HCT116 (cell line): ENCODE measurements at regions not wholly inside any gene's neighbourhood (a gene's known extent, or its start where the extent isn't known, plus 50 kb on each side); places are given as distances from the start of the nearest gene placed in this dataset.

Experiments
- EGR1 ChIP-seq: IDR thresholded peaks from 2 replicates; pipeline ENCODE4 v1.6.1; 2012; ENCODE audit warnings: low read depth
- ELF1 ChIP-seq: IDR thresholded peaks from 2 replicates; pipeline ENCODE4 v1.6.1; 2012; ENCODE audit warnings: low read depth, borderline replicate concordance
- EZH2phosphoT487 ChIP-seq: fragments of 200-600 bp; IDR thresholded peaks from 2 replicates; pipeline ENCODE4 v1.6.1; 2018; ENCODE audit warnings: antibody characterized with exemption, borderline replicate concordance
- MAX ChIP-seq: IDR thresholded peaks from 2 replicates; pipeline ENCODE4 v1.6.1; 2012
- POLR2A ChIP-seq: IDR thresholded peaks from 2 replicates; pipeline ENCODE4 v1.7.0; 2011; ENCODE audit warnings: borderline replicate concordance; ENCODE audit not compliant: insufficient read depth, insufficient read length; ENCODE audit errors: extremely low read depth
- RAD21 ChIP-seq: IDR thresholded peaks from 2 replicates; pipeline ENCODE4 v1.6.1; 2012; ENCODE audit warnings: low read depth, mild to moderate bottlenecking
- REST ChIP-seq: IDR thresholded peaks from 2 replicates; pipeline ENCODE4 v1.6.1; 2012; ENCODE audit warnings: low read depth
- ZNF274 ChIP-seq: fragments of 200-500 bp; sonication (Bioruptor generic); IDR thresholded peaks from 2 replicates; pipeline ENCODE4 v1.6.1; 2014; ENCODE audit warnings: mild to moderate bottlenecking, low read depth, low read length, inconsistent platforms
- TF ChIP-seq, protein P1 (sequence below), 3 experiments: fragments of 200-600 bp in 1 of 3; sonication (generic) in 1 of 3; IDR thresholded peaks in 2 of 3; conservative IDR thresholded peaks in 1 of 3; 2 replicates each; pipeline ENCODE4 v1.5.1; 2012 to 2017; ENCODE audit warnings: low read depth in 2 of 3, low read length in 2 of 3, antibody characterized with exemption in 1 of 3, borderline replicate concordance in 1 of 3, control low read depth in 1 of 3, mild to moderate bottlenecking in 1 of 3, mixed read lengths in 1 of 3, mixed run types in 1 of 3, moderate library complexity in 1 of 3; ENCODE audit not compliant: insufficient read depth in 1 of 3

DNA sequence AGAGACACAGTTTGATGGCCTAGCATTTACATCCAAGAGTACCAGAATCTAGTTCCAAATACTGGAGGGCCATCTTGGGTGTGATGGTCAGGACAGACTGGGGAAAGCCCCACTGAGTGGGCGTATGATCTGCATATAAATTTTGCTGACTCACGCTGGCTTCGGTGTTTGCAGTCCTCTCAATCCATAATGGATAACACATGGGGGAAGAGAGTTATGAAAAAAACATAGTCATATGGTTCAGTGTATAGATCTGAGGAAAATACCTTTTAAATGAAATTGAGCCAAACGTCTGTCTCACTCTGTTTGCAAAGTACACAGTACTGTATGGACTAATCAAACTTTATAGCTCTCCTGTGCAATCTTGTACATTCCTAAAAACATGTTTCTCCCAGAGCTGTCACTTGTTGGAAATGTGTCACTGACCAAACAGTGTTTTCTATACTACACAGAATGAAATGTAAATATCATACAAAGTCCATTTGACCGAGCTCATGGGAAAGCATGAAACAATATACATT is 125.3 kb upstream of the THBS1 start:
- TF ChIP-seq, protein P1, sequence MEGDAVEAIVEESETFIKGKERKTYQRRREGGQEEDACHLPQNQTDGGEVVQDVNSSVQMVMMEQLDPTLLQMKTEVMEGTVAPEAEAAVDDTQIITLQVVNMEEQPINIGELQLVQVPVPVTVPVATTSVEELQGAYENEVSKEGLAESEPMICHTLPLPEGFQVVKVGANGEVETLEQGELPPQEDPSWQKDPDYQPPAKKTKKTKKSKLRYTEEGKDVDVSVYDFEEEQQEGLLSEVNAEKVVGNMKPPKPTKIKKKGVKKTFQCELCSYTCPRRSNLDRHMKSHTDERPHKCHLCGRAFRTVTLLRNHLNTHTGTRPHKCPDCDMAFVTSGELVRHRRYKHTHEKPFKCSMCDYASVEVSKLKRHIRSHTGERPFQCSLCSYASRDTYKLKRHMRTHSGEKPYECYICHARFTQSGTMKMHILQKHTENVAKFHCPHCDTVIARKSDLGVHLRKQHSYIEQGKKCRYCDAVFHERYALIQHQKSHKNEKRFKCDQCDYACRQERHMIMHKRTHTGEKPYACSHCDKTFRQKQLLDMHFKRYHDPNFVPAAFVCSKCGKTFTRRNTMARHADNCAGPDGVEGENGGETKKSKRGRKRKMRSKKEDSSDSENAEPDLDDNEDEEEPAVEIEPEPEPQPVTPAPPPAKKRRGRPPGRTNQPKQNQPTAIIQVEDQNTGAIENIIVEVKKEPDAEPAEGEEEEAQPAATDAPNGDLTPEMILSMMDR (IDR thresholded peaks at IDR 0.05 in 2 of 3, conservative IDR thresholded peaks at IDR 0.05 in 1 of 3; ENCODE audit: borderline replicate concordance in 1 of 3, insufficient read depth in 1 of 3, low read depth in 2 of 3, low read length in 2 of 3): no peak
- TF ChIP-seq POLR2A (no peak), MAX (no peak), EGR1 (no peak), ELF1 (no peak), EZH2phosphoT487 (no peak), ZNF274 (no peak), RAD21 (no peak), REST (no peak)
